ENCODE measurements at regions not wholly inside any gene's neighbourhood (a gene's known extent, or its start where the extent isn't known, plus 50 kb on each side); places are given as distances from the start of the nearest gene placed in this dataset.
"Not testable (repeated sequence)": the region's sequence is repeated elsewhere in the genome, so short reads cannot be mapped to it uniquely, and the experiment has no call there.

DNA sequence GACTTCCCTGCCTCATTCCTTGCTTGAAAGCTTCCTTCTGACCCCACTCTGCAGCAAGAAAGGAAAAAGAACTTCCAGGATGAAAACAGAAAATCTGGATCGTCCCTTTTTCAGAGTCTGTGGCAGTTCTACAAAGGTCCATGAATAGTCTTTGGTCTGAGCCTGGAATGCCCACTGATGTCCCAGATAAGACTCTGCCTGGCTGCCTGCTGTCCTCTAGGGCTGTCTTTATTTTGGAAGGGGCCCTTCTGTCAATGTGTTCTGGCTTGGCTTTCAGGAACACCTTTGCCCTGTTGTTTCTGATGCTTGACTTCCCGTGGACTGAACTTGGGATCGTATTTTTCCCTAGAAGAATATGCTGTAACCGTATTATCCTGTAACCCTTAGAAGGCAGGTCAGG is 114.7 kb upstream of the LNX1 start:
- POLR2A ChIA-PET: no interaction called here
- CTCF ChIA-PET: no interaction called here

DNA sequence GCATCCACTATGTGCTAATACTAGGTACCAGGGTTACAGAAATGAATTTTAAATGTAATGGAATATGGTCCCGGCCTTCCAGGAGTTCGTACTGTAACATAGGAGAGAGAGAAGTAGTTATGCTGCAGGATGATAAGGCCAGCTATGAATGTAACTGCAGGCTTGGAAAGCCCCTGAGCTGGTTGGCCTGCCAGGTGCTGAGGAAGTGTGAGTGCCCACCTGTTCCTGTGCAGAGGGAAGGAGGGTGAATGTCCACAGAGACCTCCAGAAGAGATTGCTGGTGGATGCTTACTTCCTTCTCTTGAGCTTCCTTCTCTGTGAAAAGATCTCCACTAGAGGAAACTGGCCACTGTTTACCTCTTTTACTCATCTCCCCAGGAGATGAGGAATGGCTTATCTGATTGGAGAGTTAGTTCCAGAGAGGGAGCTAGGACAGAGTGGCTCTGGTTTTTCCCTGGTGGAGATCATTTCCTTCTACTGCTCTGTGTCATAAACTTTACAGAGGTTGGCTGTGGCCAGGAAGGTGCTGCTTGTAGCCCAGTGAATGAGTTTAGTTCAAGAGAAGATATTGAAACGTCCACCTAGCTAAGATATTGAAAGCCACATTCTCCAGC is 114.0 kb upstream of the LNX1 start:
- CTCF ChIA-PET: interaction anchor here (1.1 kb wide), 1 partner anchor 528 kb away, joined by 3 read pairs; no protein-coding TSS in a partner anchor

DNA sequence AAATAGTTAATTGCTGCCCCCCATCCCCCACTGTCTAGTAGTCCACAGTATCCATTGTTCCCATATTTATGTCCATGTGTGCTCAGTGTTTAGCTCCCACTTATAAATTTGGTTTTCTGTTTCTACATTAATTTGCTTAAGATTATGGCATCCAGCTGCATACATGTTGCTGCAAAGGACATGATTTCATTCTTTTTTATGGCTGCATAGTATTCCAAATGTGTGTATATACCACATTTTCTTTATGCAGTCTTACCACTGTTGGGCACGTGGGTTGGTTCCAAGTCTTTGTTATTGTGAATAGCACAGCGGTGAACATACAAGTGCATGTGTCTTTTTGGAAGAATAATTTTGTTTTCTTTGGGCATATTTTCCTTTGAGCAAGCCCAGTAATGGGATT is 113.0 kb upstream of the LNX1 start:
- ChIA-PET POLR2A (no interaction called here), CTCF (interaction anchor here (1.1 kb wide), 1 partner anchor 529 kb away, joined by 3 read pairs; no protein-coding TSS in a partner anchor)

More for the DNA sequence above, 114.0 kb upstream of the LNX1 start:
- POLR2A ChIA-PET: no interaction called here

DNA sequence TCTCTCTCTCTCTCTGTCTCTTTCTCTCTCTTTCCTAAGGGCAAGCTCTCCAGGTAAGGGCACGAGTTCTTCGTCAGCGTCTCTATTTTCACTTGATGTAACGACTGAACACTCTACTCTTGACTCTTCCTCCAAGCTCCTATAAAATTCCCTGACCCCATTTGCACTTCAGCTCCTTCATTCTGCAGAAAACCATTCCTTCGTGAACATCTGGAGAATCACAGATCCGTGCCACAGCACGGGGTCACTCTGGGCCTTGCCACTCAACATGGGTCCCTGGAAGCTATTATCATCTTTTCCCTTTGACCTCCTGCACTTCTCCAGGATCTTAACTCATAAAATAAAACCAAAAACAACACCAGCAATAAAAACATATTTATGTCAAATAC is 112.0 kb upstream of the LNX1 start:
- POLR2A ChIA-PET: no interaction called here
- CTCF ChIA-PET: no interaction called here

DNA sequence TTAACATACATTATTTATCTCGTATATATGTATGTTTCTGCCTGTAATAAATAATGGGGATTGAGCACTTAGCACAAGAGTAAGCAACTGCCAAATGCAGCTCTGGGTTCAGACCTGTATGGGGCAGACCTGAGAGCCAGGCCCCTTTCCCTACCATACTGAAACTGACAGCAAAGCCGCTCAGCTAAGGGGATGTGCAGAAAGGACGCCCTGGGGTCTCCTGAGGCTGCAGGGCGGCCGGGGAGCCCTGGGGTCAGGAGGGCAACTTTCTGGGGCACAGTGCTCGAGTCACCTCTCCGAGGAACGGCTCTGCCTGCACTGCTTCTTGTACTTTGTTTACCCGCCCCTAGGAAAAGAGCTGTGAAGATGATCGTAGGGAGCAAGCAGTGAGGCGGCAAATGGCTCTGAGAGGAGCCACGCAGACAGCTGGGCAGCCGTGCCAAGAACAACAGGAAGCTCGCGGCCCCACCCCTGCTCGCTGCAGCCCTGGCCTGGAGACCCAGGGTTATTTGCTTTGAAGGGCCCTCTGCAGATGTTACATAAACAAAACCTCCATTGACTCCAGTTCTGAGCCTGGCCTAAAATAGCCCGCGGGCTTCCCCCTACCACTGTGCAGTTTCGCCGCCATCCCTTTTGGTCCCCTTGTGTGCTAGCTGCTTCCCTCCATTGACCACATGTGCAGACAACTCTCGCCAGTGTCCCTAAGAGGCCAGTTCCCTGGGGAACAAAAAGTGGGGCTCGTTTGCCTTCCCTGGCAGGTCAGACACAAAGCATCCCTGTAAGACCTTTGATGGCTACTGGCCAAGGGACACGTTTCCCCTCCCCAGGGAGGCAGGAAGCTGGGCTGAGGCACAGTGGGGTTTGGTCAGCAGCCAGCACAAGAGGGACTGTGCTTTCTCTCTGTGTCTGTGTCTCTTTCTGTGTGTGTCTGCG is 111.3 kb upstream of the LNX1 start:
- ChIA-PET CTCF (no interaction called here), POLR2A (no interaction called here)

DNA sequence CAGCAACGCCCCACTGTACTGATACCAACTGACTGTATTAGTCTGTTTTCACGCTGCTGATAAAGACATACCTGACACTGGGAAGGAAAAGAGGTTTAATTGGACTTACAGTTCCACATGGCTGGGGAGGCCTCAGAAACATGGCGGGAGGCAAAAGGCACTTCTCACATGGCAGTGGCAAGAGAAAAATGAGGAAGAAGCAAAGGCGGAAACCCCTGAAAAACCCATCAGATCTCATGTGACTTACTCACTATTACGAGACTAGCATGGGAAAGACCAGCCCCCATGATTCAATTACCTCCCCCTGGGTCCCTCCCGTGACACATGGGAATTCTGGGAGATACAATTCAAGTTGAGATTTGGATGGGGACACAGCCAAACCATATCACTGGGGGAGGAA is 110.0 kb upstream of the LNX1 start:
- CTCF ChIA-PET, POLR2A ChIA-PET: not testable (repeated sequence)

DNA sequence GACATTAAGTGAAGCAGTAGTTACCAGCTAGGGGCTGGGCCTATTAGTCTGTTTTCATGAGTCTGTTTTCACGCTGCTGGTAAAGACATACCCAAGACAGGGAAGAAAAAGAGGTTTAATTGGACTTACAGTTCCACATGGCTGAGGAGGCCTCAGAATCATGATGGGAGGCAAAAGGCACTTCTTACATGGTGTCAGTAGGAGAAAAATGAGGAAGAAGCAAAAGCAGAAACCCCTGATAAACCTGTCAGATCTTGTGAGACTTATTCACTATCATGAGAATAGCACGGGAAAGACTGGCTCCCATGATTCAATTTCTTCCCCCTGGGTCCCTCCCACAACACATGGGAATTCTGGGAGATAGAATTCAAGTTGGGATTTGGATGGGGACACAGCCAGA is 108.0 kb upstream of the LNX1 start:
- POLR2A ChIA-PET: not testable (repeated sequence)

DNA sequence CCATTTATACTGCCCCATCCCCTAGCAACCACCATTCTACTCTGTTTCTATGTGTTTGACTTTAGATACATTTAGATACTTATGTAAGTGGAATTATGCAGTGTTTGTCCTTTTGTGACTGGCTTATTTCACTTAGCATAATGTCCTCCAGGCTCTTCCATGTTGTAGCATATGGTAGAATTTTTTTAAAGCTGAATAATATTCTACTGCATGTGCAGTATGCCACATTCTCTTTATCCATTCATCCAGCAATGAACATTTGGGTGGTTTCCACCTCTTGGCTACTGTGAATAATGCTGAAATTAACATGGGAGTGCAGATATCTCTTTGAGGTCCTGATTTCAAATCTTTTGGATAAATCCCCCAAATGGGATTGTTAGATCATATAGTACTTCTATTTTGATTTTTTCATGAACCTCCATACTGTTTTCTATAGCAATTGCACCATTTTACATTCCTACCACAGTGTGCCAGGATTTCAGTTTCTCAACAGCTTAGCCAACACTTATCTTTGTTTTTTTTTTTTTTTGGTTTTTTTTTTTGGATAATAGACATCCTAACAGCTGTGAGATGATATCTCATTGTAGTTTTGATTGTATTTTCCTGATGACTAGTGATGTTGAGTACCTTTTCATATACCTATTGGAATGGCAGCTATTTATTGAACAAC is 105.9 kb upstream of the LNX1 start:
- ChIA-PET CTCF (no interaction called here), POLR2A (no interaction called here)

More for the DNA sequence above, 108.0 kb upstream of the LNX1 start:
- CTCF ChIA-PET: not testable (repeated sequence)

DNA sequence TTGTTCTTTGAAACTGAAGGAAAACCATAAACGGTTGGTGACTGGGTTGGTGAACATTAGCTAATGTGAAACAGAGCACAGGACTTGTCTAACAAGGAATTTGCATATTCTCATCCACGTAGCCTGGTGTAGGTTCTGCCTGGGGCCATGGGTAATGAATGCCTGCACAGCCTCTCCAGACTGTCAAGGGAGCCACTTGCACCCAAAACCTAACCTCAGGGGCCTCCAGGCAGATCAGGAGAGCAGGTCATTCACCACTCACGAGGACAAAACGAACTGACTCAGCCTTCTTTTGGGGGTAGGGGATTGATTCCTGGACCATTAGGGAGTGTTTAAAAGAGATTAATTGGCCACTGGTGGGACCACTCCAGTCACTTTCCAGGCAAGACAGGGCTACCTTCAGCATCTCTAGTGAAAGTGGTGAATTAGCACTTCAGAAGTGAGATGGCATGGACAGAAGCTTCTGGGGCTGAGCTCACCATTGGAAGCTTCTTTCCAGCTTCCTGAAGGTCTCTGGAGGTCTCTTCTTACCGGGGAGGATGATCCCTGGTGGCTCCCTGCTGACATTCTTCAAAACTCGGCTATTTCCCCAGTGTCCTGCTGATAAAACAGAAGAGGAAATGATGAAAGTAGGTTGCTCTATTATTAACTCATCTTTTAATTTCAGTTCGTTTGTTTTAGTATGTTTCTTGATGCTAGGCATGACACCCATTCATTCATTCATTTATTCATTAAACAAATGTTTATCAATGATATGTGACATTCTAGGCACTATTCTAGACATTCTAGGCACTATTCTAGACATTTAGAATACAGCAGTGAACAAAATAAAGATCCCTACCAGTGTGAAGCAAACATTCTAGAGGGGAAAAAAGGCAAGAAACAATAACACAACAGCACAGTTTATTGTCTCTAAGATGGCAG is 104.5 kb upstream of the LNX1 start:
- ChIA-PET POLR2A (no interaction called here), CTCF (no interaction called here)

DNA sequence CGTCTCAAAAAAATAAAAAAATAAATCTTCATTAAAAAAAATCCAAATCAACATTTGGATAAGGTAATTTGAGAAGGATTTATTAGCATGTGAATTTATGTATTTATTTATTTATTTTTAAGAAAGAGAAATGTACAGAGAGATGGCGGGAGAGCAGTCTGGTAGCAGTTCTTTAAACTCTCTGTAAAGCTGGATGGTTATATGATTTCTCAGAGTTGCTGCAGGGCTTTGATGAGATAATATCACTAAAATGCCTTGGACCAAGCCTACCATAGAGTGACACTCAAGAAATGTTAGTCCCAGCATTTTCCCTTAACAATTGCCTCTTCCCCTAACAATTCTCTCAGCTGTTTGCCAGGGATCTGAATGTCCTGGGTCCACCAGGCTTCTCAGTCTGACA is 103.4 kb upstream of the LNX1 start:
- CTCF ChIA-PET: no interaction called here
- POLR2A ChIA-PET: no interaction called here

DNA sequence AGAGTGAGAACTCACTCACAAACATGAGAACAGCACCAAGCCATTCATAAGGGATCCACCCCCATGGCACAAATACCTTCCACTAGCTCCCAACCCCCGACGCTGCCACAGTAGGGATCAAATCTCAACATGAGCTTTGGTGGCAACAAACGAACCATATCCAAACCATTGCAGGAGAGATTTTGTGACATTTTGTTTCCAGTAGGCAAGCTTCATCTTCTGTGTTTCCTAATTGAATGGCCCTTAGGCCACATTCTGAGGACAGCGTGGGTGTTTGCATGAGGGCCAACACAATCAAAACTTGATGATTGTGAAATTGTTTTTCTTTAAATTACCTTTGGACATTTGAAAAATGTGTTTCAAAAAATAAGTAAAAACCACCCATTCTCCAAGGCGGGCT is 102.6 kb upstream of the LNX1 start:
- CTCF ChIA-PET: no interaction called here

DNA sequence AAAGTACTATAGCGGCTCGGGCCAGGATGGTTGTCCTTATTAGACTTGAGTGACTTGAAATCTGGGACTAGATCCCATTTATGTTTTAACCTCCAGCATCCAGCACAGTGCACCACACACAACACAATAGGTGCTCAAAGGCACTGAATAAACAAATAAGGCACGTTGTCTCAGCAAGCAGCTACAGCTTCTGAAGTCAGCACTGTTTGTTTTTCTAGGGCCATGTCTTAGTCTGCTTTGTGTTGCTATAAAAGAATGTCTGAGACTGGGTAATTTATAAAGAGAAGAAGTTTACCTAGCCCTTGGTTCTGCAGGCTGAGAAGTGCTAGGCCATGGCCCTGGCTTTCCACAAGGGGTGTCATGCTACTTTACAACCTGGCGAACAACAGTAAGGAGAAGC is 102.1 kb upstream of the LNX1 start:
- ChIA-PET CTCF (interaction anchor here (0.7 kb wide), 1 partner anchor 157 kb away, joined by 3 read pairs; no protein-coding TSS in a partner anchor), POLR2A (no interaction called here)

More for the DNA sequence above, 102.6 kb upstream of the LNX1 start:
- POLR2A ChIA-PET: no interaction called here

DNA sequence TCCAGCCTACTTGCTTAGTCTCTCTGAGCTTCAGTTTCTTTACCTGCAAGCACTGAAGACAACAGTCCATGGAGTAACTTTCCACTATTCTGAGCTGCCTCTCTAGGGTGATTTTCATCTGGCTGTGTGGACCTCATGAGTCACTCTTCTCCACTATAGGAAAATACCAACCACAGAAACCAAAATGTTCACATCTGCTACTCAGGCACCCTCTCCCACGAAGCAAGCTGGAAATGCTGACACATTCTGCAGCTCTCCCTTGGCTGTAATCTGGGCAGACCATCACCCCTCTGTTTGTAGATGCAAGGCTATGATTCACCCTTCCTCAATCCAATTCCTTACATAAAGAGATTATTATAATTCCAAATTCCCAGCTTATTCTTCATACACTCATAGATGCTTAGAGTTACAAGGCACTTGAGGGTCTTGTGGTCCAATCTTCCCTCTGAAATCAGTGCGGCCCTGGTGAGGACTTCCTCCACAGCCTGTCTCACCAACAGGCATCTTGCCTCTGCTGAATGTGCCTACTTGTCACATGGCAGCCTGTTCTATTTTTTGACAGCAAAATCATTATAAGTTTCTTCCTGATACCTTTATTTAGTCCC is 97.0 kb upstream of the LNX1 start:
- ChIA-PET POLR2A (no interaction called here), CTCF (no interaction called here)

DNA sequence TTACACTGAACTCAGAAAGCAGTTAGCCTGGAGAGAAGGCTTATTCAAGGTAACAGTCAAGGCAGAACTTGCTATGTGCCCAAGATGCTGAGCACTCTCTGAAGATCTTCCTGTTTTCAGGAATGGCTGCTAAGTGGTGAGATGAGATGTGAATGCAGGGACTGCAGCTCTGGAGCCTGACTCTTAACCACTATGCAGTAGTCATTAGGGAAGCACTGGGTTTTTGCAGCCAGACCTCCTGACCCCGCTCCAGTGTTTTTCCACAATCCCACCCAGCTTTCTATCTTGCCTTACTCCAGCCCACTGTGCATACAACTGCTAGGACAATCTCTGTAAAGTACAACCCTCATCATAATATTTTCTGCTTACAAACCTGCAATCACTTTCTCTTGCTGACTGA is 95.2 kb upstream of the LNX1 start:
- POLR2A ChIA-PET: no interaction called here

DNA sequence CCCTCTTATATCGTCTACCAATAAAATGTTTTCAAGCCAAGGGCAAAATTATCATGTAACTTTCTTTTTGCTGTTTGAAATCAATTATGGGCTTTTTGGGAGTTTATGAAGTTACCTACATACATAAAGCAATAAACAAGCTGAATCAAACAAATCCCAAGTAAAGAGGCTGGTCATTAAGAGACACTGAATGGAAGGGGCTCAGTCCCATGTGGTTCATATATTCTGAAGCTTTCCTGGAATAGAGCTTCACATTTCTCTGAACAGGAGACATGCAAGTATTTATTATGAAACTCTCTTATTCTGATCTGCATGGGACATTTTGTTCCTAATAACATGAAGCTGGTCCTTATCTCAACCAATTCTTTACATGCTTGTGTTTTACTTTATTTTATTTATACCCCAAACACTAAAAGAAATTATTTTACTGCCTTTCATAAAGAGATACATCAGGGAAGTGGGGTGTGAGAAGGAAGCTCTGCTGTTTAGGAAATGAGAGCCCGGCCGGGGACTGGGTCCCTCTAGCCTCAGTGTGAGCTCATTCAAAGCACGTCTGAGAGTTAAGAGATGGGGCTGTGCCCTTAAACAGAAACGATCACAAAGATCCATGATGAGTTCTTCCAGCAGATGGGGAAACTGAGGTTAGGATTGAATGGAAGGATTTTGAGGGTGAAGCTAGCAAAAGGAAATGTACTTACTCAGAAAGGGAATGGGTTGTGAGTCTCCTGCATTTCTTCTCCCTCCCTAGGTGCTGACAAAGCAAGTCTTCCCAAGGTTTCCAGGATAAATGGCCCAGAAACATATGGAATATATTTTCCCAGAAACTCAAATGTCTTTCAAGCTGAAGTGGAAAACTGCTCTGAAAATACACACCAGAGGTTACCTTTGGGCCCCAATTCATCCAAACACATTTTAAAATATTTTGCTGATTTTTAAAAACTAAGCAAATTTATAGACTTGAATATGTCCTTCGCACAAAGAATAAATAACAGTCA is 93.1 kb upstream of the LNX1 start:
- ChIA-PET CTCF (interaction anchor here (0.6 kb wide), 1 partner anchor 688 kb away, joined by 3 read pairs; no protein-coding TSS in a partner anchor), POLR2A (no interaction called here)

More for the DNA sequence above, 95.2 kb upstream of the LNX1 start:
- CTCF ChIA-PET: no interaction called here

DNA sequence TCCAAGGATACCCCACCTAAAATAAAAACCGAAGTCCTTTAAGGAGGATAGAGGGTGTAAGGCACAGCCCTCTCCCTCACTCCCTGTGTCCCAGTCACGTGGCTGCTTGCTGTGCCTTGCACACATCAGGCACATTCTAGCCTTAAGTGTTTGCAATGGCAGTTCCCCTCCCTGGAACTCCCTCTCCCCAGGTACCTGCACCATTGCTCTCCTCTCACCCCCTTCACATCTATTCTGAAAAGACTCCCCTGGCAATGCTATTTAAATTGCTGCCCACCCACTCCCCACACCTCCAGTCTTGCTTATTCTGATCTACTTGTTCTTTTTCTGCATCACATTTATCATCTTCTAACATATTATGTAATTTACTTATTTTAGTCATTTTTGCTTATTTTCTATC is 91.6 kb upstream of the LNX1 start:
- ChIA-PET CTCF (no interaction called here), POLR2A (no interaction called here)

DNA sequence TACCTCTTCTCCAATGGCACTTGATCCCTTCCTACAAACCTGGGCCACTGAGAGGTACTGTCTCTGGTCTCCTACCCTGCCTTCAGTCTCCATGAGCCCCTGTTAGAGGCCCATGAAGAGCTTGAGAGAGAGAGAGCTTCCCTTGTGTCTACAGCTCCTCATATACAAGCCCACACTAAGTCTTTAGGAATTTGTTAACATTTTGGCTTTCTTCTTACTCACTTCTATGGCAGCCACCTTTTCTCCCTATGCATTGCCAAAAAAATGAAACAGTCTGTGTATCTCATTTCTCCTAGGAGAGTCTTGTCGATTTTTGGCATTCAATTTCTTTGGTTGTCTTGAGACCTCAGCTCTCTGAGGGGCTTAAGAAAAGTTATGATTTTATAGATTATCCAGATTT is 90.9 kb upstream of the LNX1 start:
- POLR2A ChIA-PET: no interaction called here
- CTCF ChIA-PET: no interaction called here

DNA sequence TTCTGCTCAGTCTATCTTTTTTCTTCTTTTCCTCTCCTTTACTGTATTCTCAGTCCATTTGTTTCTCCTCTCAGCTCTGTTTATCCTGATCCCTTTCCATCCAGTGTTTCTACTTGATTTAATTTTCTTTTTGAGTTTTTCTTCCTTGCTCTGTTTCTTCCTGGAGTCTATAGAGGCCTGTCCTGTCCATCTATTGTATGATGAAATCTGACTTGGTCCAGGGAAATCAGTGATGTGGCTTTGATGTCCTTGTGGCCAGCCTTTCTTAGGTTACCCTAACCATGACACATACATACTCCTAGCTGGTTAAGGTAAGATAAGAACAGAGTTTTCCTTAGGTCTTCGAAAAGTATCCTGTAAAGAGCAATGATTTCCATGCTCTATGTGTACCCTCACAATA is 89.3 kb upstream of the LNX1 start:
- ChIA-PET POLR2A (no interaction called here), CTCF (no interaction called here)

Data from activated CD8-positive, alpha-beta memory T cell treated with anti-CD3 and anti-CD28 coated beads for 36 hours (primary cell).